SK-N-SH (cell line): ENCODE measurements at regions not wholly inside any gene's neighbourhood (a gene's known extent, or its start where the extent isn't known, plus 50 kb on each side); places are given as distances from the start of the nearest gene placed in this dataset.

Experiments
- CTCF ChIA-PET: fragments of 300-600, 350-600 bp; formaldehyde crosslinking; extraction: SDS; loops from one replicate; lab custom pipeline; 2021; lab: Yijun Ruan, JAX
- POLR2A ChIA-PET: fragments of 350-600 bp; sonication (Branson Sonifier 250); formaldehyde crosslinking; extraction: SDS; loops from one replicate; lab custom pipeline; 2020; ENCODE audit warnings: antibody characterized with exemption, inconsistent platforms; lab: Yijun Ruan, JAX
- DNase-seq: peaks from one replicate; pipeline ENCODE4 v3.0.0; 2012
- H2AFZ ChIP-seq: fragments of 200-600 bp; sonication (generic); 2 replicates; pipeline ENCODE4 v1.8.1; 2016; ENCODE audit warnings: antibody characterized with exemption, mild to moderate bottlenecking, low read depth
- H3F3A ChIP-seq: fragments of 200-600 bp; sonication (generic); replicated peaks from 2 replicates; pipeline ENCODE3; 2016; ENCODE audit warnings: antibody characterized with exemption, mild to moderate bottlenecking; ENCODE audit not compliant: insufficient read depth
- H3K27ac ChIP-seq, 2 experiments: fragments of 200-500 bp in 1 of 2; fragments of 200-600 bp in 1 of 2; sonication (Bioruptor generic) in 1 of 2; sonication (generic), shearing (Covaris generic) in 1 of 2; 2 replicates each; pipeline versions ENCODE4 v1.5.1 to v1.6.1; 2014 to 2016; ENCODE audit warnings: low read depth in 2 of 2, inconsistent platforms in 1 of 2, low read length in 1 of 2, mild to moderate bottlenecking in 1 of 2, mixed read lengths in 1 of 2
- H3K27me3 ChIP-seq: fragments of 200-600 bp; sonication (generic), shearing (Covaris generic); 2 replicates; pipeline ENCODE4 v1.6.1; 2016; ENCODE audit warnings: mixed run types; ENCODE audit not compliant: insufficient read depth
- H3K36me3 ChIP-seq, 2 experiments: fragments of 200-500 bp in 1 of 2; fragments of 200-600 bp in 1 of 2; sonication (Bioruptor generic) in 1 of 2; sonication (generic) in 1 of 2; replicated peaks in 1 of 2; 2 replicates each; pipeline versions ENCODE3 to v1.5.1; 2014 to 2016; ENCODE audit warnings: low read length in 1 of 2, mild to moderate bottlenecking in 1 of 2; ENCODE audit not compliant: insufficient read depth in 2 of 2, control insufficient read depth in 1 of 2
- H3K4me1 ChIP-seq, 2 experiments: fragments of 200-500 bp in 1 of 2; fragments of 200-600 bp in 1 of 2; sonication (Bioruptor generic) in 1 of 2; sonication (generic), shearing (Covaris generic) in 1 of 2; 2 replicates each; pipeline versions ENCODE4 v1.5.1 to v1.6.1; 2014 to 2016; ENCODE audit warnings: low read depth in 1 of 2, low read length in 1 of 2, mixed run types in 1 of 2; ENCODE audit not compliant: insufficient read depth in 2 of 2, control insufficient read depth in 1 of 2
- H3K4me2 ChIP-seq: fragments of 200-600 bp; sonication (generic), shearing (Covaris generic); 2 replicates; pipeline ENCODE4 v1.6.1; 2017; ENCODE audit warnings: mixed run types
- H3K4me3 ChIP-seq, 2 experiments: fragments of 200-500 bp in 1 of 2; fragments of 200-600 bp in 1 of 2; sonication (Bioruptor generic) in 1 of 2; sonication (generic), shearing (Covaris generic) in 1 of 2; 2 replicates each; pipeline versions ENCODE4 v1.5.1 to v1.8.1; 2014 to 2016; ENCODE audit warnings: low read depth in 2 of 2, inconsistent platforms in 1 of 2, low read length in 1 of 2, mild to moderate bottlenecking in 1 of 2, mixed read lengths in 1 of 2, moderate library complexity in 1 of 2
- H3K79me2 ChIP-seq: fragments of 200-600 bp; sonication (generic); 2 replicates; pipeline ENCODE4 v1.8.1; 2017; ENCODE audit warnings: mild to moderate bottlenecking; ENCODE audit not compliant: insufficient read depth
- H3K9ac ChIP-seq: fragments of 200-600 bp; sonication (generic); 2 replicates; pipeline ENCODE4 v1.6.1; 2017; ENCODE audit warnings: mixed run types
- H3K9me2 ChIP-seq: fragments of 200-600 bp; sonication (generic); 2 replicates; pipeline ENCODE4 v1.6.1; 2017; ENCODE audit warnings: mixed run types
- H3K9me3 ChIP-seq: fragments of 200-600 bp; sonication (generic); 2 replicates; pipeline ENCODE4 v1.6.1; 2017; ENCODE audit warnings: mixed run types, mild to moderate bottlenecking, moderate library complexity
- H4K20me1 ChIP-seq: fragments of 200-600 bp; sonication (generic); 2 replicates; pipeline ENCODE4 v1.6.1; 2017; ENCODE audit warnings: mild to moderate bottlenecking, mixed run types; ENCODE audit not compliant: insufficient read depth
- CTCF ChIP-seq: fragments of 200-600 bp; sonication (generic); IDR thresholded peaks from 2 replicates; pipeline ENCODE4 v1.6.1; 2017; ENCODE audit warnings: antibody characterized with exemption, mild to moderate bottlenecking, moderate library complexity
- FOXM1 ChIP-seq: IDR thresholded peaks from 2 replicates; pipeline ENCODE4 v1.4.0; 2012; ENCODE audit warnings: low read depth, mild to moderate bottlenecking
- GABPA ChIP-seq: IDR thresholded peaks from 2 replicates; pipeline ENCODE4 v1.4.0; 2012; ENCODE audit warnings: low read depth, mild to moderate bottlenecking
- IRF3 ChIP-seq: fragments of 150-350 bp; IDR thresholded peaks from 2 replicates; pipeline ENCODE4 v1.6.1; 2016; ENCODE audit warnings: mild to moderate bottlenecking, low read depth, low read length
- MAX ChIP-seq: IDR thresholded peaks from 2 replicates; pipeline ENCODE4 v1.4.0; 2012; ENCODE audit warnings: low read depth
- NFIC ChIP-seq: IDR thresholded peaks from 2 replicates; pipeline ENCODE4 v1.4.0; 2012; ENCODE audit warnings: borderline replicate concordance
- NRF1 ChIP-seq: IDR thresholded peaks from 2 replicates; pipeline ENCODE4 v1.6.1; 2012; ENCODE audit warnings: low read depth, mild to moderate bottlenecking, low read length
- PBX3 ChIP-seq: IDR thresholded peaks from 2 replicates; pipeline ENCODE4; 2012
- RAD21 ChIP-seq: IDR thresholded peaks from 2 replicates; pipeline ENCODE4 v1.6.1; 2012; ENCODE audit warnings: mild to moderate bottlenecking, low read length
- RCOR1 ChIP-seq: fragments of 150-350 bp; IDR thresholded peaks from 2 replicates; pipeline ENCODE4 v1.6.1; 2017; ENCODE audit warnings: antibody characterized with exemption, low read length
- REST ChIP-seq: IDR thresholded peaks from 2 replicates; pipeline ENCODE4 v1.6.1; 2012; ENCODE audit warnings: mild to moderate bottlenecking, low read depth, low read length, moderate library complexity
- TAF1 ChIP-seq: IDR thresholded peaks from 2 replicates; pipeline ENCODE4 v1.6.1; 2012; ENCODE audit warnings: low read depth, mild to moderate bottlenecking, low read length, moderate library complexity, borderline replicate concordance
- TCF12 ChIP-seq: IDR thresholded peaks from 2 replicates; pipeline ENCODE4 v1.4.0; 2012
- USF1 ChIP-seq: IDR thresholded peaks from 2 replicates; pipeline ENCODE4 v1.4.0; 2012; ENCODE audit warnings: low read depth, borderline replicate concordance
- USF2 ChIP-seq: fragments of 150-350 bp; IDR thresholded peaks from 2 replicates; pipeline ENCODE4 v1.6.1; 2017; ENCODE audit warnings: antibody characterized with exemption, low read length, low read depth, borderline replicate concordance
- ZBTB33 ChIP-seq: IDR thresholded peaks from 2 replicates; pipeline ENCODE4 v1.4.0; 2012; ENCODE audit warnings: low read depth, borderline replicate concordance
- WGBS: methylation state at CpG from one replicate; pipeline ENCODE4 v1.1.6; 2017; ENCODE audit warnings: low lambda C conversion rate; 5-methylcytosine and 5-hydroxymethylcytosine counted together

GRCh38 chr7:91671245-91671644 lies 209.3 kb downstream of the MTERF1 start:
- no peaks in the 10 kb centered on the region for H3K9me2 ChIP-seq
- H3K4me1 ChIP-seq, result no peaks in the 10 kb centered on the region
- no peak overlapping the region for H2AFZ ChIP-seq
- H3K4me3 ChIP-seq, result no peak overlapping the region
- whole genome bisulfite sequencing, result 70% methylated on average over 3 of the region's 3 CpGs
- H4K20me1 ChIP-seq, result no peaks in the 10 kb centered on the region
- no peaks in the 10 kb centered on the region for H3K79me2 ChIP-seq
- ChIA-PET POLR2A (no interaction called here), CTCF (no interaction called here)
- H3K36me3 ChIP-seq, result no peaks in the 10 kb centered on the region
- H3F3A ChIP-seq, result no peaks in the 10 kb centered on the region
- H3K4me2 ChIP-seq, result no peak overlapping the region
- no peak for TF ChIP-seq CTCF
- no peak for TF ChIP-seq REST
- no peak for TF ChIP-seq USF2
- no peak for TF ChIP-seq TCF12
- no peak for TF ChIP-seq USF1
- TF ChIP-seq ZBTB33, result no peak
- no peak for TF ChIP-seq PBX3
- TF ChIP-seq NRF1, result no peak
- no peak for TF ChIP-seq NFIC
- TF ChIP-seq RAD21, result no peak
- TF ChIP-seq FOXM1, result no peak
- TF ChIP-seq RCOR1, result no peak
- no peak for TF ChIP-seq TAF1
- no peak for TF ChIP-seq MAX
- no peak for TF ChIP-seq IRF3
- TF ChIP-seq GABPA, result no peak
- TF ChIP-seq, all 33 proteins: peak for 0
- no peak overlapping the region for H3K27ac ChIP-seq
- no peak overlapping the region for H3K9ac ChIP-seq
- H3K9me3 ChIP-seq, result no peaks in the 10 kb centered on the region
- DNase-seq, result no peak
- H3K27me3 ChIP-seq, result no peaks in the 10 kb centered on the region
